ENCODE measurements at regions not wholly inside any gene's neighbourhood (a gene's known extent, or its start where the extent isn't known, plus 50 kb on each side); places are given as distances from the start of the nearest gene placed in this dataset.

DNA sequence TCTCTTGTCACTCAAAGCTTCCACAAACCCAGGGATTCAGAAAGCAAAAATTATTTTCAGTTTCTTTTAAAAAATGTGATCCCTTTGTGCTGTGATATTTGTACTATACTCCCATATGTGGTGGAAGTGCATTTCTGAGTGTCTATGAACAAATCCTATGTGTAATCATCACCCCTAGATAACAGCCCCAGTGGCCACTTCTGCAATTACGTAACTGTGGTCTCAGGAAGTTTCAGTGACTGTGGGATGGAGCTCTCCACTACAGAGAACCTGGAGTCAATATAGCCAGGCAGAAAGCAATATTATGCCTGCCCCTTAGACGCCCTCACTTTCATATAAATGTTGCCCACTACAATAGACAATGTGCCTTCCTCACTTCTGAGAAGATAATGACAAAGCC is 1101.7 kb upstream of the GHITM start:
- FAIRE-seq = no peak

- no peak for FAIRE-seq
Measured at GRCh38 chr10:83038631-83039030, 1100.7 kb upstream of the GHITM start.

DNA sequence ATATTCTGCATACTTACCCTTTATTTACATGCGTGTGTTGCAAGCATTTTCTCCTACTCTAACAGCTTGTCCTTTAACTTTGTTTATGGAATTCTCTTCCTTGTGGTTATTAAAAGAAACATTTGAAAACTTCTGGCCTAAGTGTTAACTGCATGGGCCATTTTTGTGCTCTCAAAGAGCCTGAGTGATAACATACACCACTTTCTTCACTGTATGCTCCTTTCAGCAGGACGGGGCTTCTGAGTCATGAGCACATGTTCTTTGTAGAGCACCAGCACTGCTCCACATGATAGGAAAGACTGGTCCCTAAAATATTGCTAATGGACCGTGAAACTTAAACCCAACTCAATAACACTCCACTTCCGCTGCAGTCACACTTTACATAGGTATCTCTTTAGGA is 1093.6 kb upstream of the GHITM start:
- FAIRE-seq = no peak

DNA sequence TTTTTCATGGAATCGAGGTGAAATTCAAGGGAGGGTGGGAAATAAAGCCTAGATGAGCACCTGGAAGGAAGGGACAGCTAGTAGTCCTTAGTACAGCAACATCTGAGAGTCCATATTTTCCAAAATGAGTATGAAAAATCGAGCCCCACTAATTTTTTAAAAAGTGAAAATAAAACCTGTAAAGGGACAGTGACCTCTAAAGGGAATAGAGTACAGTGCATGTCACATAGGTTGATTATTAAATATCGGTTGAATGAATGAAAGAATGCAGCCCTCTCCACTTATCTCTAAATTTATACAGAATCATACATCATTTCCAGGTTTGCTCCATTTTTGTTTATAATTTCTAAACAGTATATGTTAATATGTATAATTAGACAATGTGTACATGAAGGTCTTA is 1088.5 kb upstream of the GHITM start:
- no peak for FAIRE-seq

DNA sequence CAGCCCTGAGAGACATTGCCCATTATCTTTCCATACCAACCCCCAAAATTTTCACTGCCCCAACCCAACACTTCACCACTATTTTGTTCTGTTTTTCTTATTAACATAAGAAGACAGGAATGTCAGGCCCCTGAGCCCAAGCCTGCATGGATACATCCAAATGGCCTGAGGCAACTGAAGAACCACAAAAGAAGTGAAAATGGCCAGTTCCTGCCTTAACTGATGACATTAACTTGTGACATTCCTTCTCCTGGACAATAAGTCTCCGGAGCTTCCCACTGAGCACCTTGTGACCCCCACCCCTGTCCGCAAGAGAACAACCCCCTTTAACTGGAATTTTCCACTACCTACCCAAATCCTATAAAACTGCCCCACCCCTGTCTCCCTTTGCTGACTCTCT is 1076.4 kb upstream of the GHITM start:
- no peak for FAIRE-seq

GRCh38 chr10:83073472-83073871 is 1065.8 kb upstream of the GHITM start:
- no peak for FAIRE-seq

GRCh38 chr10:83075016-83075814 is 1064.1 kb upstream of the GHITM start:
- FAIRE-seq = no peak

DNA sequence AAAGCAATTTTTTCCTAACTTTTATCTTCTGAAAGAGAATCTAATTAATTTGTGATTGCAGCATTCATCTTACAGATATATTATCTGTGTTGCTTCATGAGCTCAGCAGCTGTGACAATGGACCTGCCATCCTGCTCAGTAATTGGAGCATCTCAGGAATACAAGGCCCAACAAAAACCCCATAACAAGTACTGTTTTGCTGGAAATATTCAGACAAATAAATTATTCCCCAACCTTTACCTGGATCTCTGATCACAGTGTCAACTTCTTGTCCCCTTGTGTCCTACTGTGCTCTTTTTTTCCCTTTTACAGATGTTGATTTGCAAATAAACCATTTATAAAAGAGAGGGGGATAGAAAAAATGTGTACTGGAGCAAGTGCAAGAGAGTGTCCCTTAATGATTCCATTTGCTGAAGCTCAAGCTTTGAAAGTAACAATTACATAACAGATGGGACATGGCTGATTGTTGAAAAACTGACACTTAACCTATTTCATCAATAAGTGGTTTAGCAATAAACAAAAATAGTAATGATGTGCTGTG is 1063.4 kb upstream of the GHITM start:
- FAIRE-seq = no peak

GRCh38 chr10:83076443-83076842 is 1062.9 kb upstream of the GHITM start:
- FAIRE-seq = no peak

DNA sequence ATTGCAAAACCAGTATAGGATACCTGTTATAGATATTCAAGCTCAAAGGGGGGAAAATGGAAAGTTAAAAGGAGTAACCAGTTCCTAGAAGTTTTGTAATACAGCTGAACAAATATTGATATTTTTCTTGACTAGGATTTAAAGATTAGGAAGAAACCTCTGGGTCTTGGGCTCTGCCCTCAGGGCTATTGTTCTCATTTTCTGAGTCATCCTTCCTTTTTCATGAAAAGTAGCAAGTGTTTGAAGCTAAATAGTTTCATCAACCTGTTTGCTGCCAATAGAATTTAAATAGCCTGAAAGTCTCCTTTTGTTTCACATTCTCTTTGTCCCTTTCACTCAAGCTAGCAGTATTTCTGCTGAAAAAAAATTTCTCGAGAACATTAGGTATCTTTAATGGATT is 1061.1 kb upstream of the GHITM start:
- FAIRE-seq = no peak

DNA sequence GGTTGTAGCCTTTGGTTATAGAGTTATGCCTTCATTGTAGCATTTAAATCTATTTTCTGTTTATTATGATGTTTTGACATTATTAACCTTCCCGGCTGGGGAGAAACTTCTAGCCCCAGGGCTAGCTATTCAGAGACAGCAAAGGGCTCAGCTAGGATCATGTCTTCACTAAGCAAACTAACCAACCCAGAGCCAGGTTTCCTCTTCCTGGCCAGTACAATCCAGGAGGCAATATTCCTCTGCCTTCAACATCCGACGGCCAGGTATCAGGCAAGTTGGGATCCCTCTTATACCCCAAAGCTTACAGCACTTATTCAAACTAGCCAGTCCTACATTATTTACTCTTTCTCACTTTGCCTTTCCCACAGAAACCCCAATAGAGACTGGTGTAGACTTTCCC is 1060.7 kb upstream of the GHITM start:
- no peak for FAIRE-seq

GRCh38 chr10:83083831-83084230 is 1055.5 kb upstream of the GHITM start:
- no peak for FAIRE-seq

DNA sequence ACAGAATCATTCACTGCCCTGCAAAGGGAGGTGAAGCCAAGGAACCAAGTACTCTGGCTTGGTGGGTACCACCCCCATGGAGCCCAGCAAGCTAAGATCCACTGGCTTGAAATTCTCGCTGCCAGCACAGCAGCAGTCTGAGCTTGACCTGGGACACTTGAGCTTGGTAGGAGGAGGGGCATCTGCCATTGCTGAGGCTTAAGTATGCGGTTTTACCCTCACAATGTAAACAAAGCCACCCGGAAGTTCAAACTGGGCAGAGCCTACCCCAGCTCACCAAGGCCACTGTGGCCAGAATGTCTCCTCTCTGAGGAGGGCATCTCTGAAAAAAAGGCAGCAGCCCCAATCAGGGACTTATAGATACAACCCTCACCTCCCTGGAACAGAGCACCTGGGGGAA is 1050.0 kb upstream of the GHITM start:
- no peak for FAIRE-seq

- no peak for FAIRE-seq
Measured at GRCh38 chr10:83104616-83105015, 1034.7 kb upstream of the GHITM start.

DNA sequence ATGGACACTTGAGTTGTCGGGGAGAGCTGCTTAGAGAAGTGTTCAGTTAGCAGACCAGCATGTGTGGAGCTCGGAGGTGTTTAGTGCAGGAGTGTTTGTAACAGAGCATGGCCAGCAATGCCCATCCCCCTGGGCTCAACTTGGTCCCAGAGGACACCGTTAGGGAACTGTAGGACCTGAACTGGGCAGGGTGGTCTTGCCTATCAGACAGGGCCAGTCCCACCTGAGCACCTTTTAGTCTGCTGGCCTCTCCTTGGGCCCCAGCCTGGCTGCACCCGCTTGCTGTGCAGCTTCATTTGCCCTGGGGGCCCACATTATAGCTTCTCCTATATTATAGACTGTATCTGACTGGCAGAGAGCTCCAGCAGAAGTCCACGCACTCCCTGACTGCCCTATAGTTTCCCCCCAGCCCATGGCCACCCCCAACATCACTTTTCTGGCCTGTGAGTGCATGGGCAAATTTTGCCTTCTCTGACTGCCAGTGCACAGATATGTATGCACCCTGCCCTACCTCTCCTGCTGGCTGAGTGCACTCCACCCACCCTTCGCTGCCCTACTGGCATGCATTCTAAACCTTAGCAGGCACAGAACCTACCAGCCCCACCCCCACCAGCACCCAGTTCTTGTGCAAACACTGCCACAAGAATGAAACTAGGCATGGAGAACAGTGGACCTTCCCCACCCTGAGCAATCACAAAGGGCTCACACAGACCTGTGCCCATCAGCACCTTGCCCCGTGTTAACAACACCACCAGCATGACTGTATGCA is 1030.6 kb upstream of the GHITM start:
- FAIRE-seq = no peak

- no peak for FAIRE-seq
Measured at GRCh38 chr10:83119346-83119745, 1020.0 kb upstream of the GHITM start.

GRCh38 chr10:83122336-83122735 is 1017.0 kb upstream of the GHITM start:
- no peak for FAIRE-seq

GRCh38 chr10:83127942-83128575 is 1011.2 kb upstream of the GHITM start:
- no peak for FAIRE-seq

DNA sequence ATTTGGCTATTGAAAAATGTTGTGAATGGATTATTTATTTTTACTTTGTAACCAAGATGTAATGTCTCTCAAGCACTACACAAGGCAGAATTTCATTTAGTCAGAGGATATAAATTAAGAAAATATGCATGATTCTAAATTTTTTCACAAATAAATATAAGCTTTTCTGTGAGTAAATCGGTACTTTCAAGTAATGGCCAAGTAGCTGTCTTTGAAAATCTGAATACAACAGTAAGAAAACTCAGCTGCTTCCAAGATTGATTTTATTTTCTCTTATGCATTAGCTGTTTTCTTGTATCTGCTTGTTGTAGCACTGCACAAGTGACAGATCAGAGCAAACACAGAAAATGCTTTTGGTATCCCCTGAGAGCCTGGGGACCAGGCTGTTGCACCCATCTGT is 998.5 kb upstream of the GHITM start:
- FAIRE-seq = no peak

- FAIRE-seq = no peak
Measured at GRCh38 chr10:83142074-83142563, 997.2 kb upstream of the GHITM start.

- peak; percentile 50 for FAIRE-seq
Measured at GRCh38 chr10:83144461-83144860, 994.8 kb upstream of the GHITM start.

DNA sequence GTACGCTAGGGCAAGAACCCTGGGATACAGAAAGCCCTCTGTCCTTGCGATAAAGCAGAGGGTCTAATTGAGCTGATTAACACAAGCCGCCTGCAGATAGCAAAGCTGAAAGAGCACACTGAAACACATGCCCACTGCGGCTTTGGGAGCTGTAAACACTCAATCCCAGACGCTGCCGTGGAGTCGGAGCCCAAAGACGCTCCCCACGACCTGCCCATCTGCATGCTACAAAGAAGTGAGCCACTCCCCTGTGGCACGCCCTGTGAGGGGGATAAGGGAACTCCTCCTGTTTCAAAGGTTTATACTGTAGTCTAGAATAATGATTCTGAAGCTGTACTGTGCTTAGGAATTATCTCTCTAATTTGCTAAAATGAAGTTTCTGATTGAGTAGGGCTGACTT is 985.6 kb upstream of the GHITM start:
- no peak for FAIRE-seq

GRCh38 chr10:83164156-83164555 is 975.2 kb upstream of the GHITM start:
- no peak for FAIRE-seq

- FAIRE-seq = no peak
Measured at GRCh38 chr10:83165265-83165664, 974.0 kb upstream of the GHITM start.

Measured in G401.6 (cell line).